ENCODE measurements at regions not wholly inside any gene's neighbourhood (a gene's known extent, or its start where the extent isn't known, plus 50 kb on each side); places are given as distances from the start of the nearest gene placed in this dataset.

DNA sequence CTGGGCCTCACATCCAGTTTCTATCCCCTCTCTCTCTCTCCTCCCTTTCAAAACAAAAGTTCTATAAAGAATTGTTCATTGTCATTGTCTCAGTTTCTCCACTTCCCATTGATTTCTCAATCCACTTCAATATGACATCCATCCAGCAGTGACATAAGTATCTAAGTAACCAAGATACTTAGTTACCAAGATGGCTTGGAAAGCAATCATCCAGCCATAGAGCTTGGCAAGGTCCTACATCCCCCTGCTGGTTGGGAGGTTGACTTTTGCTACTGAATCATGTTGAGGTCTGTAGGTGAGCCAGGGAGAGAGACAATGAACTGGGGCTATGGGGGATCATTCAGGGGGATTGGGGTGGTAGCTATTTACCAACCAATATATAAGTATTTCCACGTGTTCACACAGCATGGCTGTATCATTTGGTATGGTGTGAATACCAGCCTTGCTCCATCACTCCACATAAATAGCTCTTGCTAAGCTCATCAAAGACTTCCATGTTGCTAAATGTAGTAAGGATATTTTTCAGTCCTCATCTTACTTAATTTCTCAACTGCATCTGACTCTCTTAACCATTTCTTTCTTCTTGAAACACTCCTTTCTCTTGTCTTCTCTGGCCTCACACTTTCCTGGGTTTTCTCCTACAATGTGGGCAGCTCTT lies 58.8 kb upstream of the NTRK3 start:
- DNase-seq (ENCODE audit: low spot score) = no peak

DNA sequence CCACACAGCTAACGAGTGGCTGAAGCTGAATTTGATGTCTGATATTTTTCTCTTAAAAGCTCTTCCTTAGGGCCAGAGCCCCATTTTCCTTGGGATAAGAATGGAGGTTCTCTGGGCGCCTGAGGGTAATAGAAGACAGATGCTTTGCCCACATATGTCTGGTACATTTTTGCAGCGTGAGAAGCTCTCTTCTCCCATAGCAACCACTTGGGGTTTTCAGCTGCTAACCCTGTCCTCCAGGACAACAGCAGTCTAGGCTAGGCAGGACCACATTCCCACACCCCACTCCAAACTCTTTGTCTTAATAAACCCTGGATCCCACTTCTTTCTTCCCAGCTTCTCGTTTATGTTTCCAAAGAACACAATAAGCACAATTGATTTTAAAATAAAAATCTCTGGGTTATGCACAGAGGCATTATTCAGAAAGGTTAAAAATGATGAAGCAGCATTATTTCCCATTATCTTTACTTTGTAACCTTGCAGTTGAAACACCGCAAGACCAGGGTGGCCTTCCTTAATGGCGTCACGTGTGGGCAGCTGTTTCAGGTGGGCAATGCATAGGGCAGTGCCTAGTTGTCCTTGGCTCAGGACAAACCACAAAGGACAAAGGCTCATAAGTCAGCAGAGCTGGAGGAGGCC lies 56.5 kb upstream of the NTRK3 start:
- DNase-seq (ENCODE audit: low spot score) = no peak

DNA sequence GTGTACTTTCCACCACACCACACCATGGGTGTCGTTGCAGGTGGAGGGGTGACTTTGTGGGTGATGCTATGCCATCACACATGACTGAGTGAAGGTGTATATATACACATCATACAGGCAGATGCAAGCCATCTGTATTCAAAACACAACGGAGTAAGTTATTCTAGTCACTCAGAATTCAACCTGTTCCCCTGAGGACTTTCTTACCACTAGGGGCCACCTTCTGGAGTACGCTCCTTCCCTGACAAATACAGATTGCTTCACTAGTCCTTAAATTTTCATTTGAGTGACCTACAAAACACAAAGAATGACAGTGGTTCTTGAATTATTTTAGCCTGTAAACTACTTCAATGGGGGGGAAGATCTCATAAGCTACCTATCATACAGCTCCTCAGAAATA lies 52.8 kb upstream of the NTRK3 start:
- no peak for DNase-seq (ENCODE audit: low spot score)

DNA sequence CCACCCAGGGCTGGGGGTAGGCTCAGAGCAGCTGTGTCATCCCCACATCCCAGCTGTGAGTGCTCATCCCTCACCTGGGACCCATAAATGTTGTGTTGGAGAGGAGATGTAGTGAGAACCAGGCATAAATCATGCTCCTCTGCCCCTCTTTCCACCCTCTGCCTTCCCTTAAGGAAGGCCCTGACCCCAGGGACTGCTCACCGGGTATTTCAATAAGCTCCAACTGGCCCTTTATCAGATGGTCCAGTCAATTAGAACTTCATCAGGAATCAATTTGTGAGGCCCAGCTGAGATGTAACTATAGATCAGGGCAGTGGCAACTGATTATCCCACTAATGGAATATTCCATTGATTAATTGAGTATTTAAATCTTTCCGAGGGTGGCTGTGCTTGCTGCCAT lies 50.8 kb upstream of the NTRK3 start:
- DNase-seq (ENCODE audit: low spot score) = no peak
